ENCODE measurements at regions not wholly inside any gene's neighbourhood (a gene's known extent, or its start where the extent isn't known, plus 50 kb on each side); places are given as distances from the start of the nearest gene placed in this dataset.

- no TSS peak for BruUV-seq (replicated peaks)
- Histone ChIP-seq H3K27ac (ENCODE audit: low read depth, low read length, poor library complexity, severe bottlenecking) (no peak overlapping the region), H3K36me3 (ENCODE audit: insufficient read depth, low read length, poor library complexity, severe bottlenecking) (no peaks in the 10 kb centered on the region), H3K9me3 (ENCODE audit: low read depth, low read length, poor library complexity, severe bottlenecking) (peaks cover 35% of the 10 kb centered on the region), H3K4me1 (ENCODE audit: insufficient read depth, low read length, poor library complexity, severe bottlenecking) (no peaks in the 10 kb centered on the region), H3K4me3 (ENCODE audit: low read depth, low read length, poor library complexity, severe bottlenecking) (no peak overlapping the region), H3K27me3 (replicated peaks; ENCODE audit: insufficient read depth, low read depth, low read length, poor library complexity) (no peaks in the 10 kb centered on the region)
- ChIA-PET POLR2A (ENCODE audit: low non-redundant PET) (no interaction called here), CTCF (no interaction called here)
- intact Hi-C loops (cut with micrococcal nuclease; ENCODE audit: unreplicated experiment), result no loop called here
- no peak for DNase-seq (ENCODE audit: low spot score)
- TF ChIP-seq EZH2 (IDR thresholded peaks at IDR 0.05; ENCODE audit: borderline replicate concordance, low read depth, low read length, poor library complexity, severe bottlenecking), result no peak
- TF ChIP-seq CTCF (conservative IDR thresholded peaks at IDR 0.05; ENCODE audit: low read depth, low read length), result no peak
These were observed 702.6 kb upstream of the LRRTM1 start for GRCh38 chr2:81007104-81007503.

GRCh38 chr2:81002906-81003305 is 698.4 kb upstream of the LRRTM1 start:
- no peaks in the 10 kb centered on the region for H3K4me1 ChIP-seq (ENCODE audit: insufficient read depth, low read length, poor library complexity, severe bottlenecking)
- ChIA-PET POLR2A (ENCODE audit: low non-redundant PET) (no interaction called here), CTCF (no interaction called here)
- H3K4me3 ChIP-seq (ENCODE audit: low read depth, low read length, poor library complexity, severe bottlenecking), result no peak overlapping the region
- no peaks in the 10 kb centered on the region for H3K36me3 ChIP-seq (ENCODE audit: insufficient read depth, low read length, poor library complexity, severe bottlenecking)
- no peak overlapping the region for H3K27ac ChIP-seq (ENCODE audit: low read depth, low read length, poor library complexity, severe bottlenecking)
- DNase-seq (ENCODE audit: low spot score), result no peak
- intact Hi-C loops (cut with micrococcal nuclease; ENCODE audit: unreplicated experiment), result no loop called here
- H3K9me3 ChIP-seq (ENCODE audit: low read depth, low read length, poor library complexity, severe bottlenecking), result peaks cover 42% of the 10 kb centered on the region
- no peaks in the 10 kb centered on the region for H3K27me3 ChIP-seq (replicated peaks; ENCODE audit: insufficient read depth, low read depth, low read length, poor library complexity)
- TF ChIP-seq EZH2 (IDR thresholded peaks at IDR 0.05; ENCODE audit: borderline replicate concordance, low read depth, low read length, poor library complexity, severe bottlenecking), result no peak
- TF ChIP-seq CTCF (conservative IDR thresholded peaks at IDR 0.05; ENCODE audit: low read depth, low read length), result no peak
- no TSS peak for BruUV-seq (replicated peaks)

GRCh38 chr2:80987466-80987865 is 682.9 kb upstream of the LRRTM1 start:
- Histone ChIP-seq H3K27me3 (replicated peaks; ENCODE audit: insufficient read depth, low read depth, low read length, poor library complexity) (no peaks in the 10 kb centered on the region), H3K27ac (ENCODE audit: low read depth, low read length, poor library complexity, severe bottlenecking) (no peak overlapping the region), H3K9me3 (ENCODE audit: low read depth, low read length, poor library complexity, severe bottlenecking) (peaks cover 39% of the 10 kb centered on the region), H3K4me3 (ENCODE audit: low read depth, low read length, poor library complexity, severe bottlenecking) (no peak overlapping the region), H3K4me1 (ENCODE audit: insufficient read depth, low read length, poor library complexity, severe bottlenecking) (no peaks in the 10 kb centered on the region), H3K36me3 (ENCODE audit: insufficient read depth, low read length, poor library complexity, severe bottlenecking) (no peaks in the 10 kb centered on the region)
- intact Hi-C loops (cut with micrococcal nuclease; ENCODE audit: unreplicated experiment), result no loop called here
- ChIA-PET CTCF (no interaction called here), POLR2A (ENCODE audit: low non-redundant PET) (no interaction called here)
- no TSS peak for BruUV-seq (replicated peaks)
- TF ChIP-seq CTCF (conservative IDR thresholded peaks at IDR 0.05; ENCODE audit: low read depth, low read length) (no peak), EZH2 (IDR thresholded peaks at IDR 0.05; ENCODE audit: borderline replicate concordance, low read depth, low read length, poor library complexity, severe bottlenecking) (no peak)
- DNase-seq (ENCODE audit: low spot score), result no peak

Measured in A673 (cell line).